Neuronal stem cell (in vitro differentiated cells): ENCODE measurements at regions not wholly inside any gene's neighbourhood (a gene's known extent, or its start where the extent isn't known, plus 50 kb on each side); places are given as distances from the start of the nearest gene placed in this dataset.

ENCODE experiments used
- DNase-seq: peaks from one replicate; pipeline ENCODE4 v3.0.0-alpha.2; 2013; ENCODE audit warnings: low spot score
- H2AFZ ChIP-seq: one replicate; pipeline ENCODE4 v1.6.1; 2013; ENCODE audit warnings: mild to moderate bottlenecking, low read length, inconsistent platforms
- H2AK5ac ChIP-seq: 2 replicates; pipeline ENCODE4 v1.6.1; 2013; ENCODE audit warnings: low read depth, mild to moderate bottlenecking, inconsistent platforms, low read length, moderate library complexity, mixed read lengths
- H2BK120ac ChIP-seq: 2 replicates; pipeline ENCODE4 v1.6.1; 2013; ENCODE audit warnings: low read depth, mild to moderate bottlenecking, inconsistent platforms, low read length, moderate library complexity, mixed read lengths
- H2BK12ac ChIP-seq: one replicate; pipeline ENCODE4 v1.6.1; 2013; ENCODE audit warnings: low read length, inconsistent platforms
- H2BK15ac ChIP-seq: 2 replicates; pipeline ENCODE4 v1.6.1; 2013; ENCODE audit warnings: mild to moderate bottlenecking, low read length, inconsistent platforms, mixed read lengths
- H2BK5ac ChIP-seq: one replicate; pipeline ENCODE4 v1.6.1; 2013; ENCODE audit warnings: inconsistent platforms, mild to moderate bottlenecking, low read length, moderate library complexity
- H3K14ac ChIP-seq: one replicate; pipeline ENCODE4 v1.6.1; 2013; ENCODE audit warnings: low read length, inconsistent platforms
- H3K18ac ChIP-seq: 2 replicates; pipeline ENCODE4 v1.6.1; 2013; ENCODE audit warnings: low read length, inconsistent platforms
- H3K23ac ChIP-seq: 2 replicates; pipeline ENCODE4 v1.6.1; 2013; ENCODE audit warnings: low read depth, mild to moderate bottlenecking, mixed read lengths, low read length, inconsistent platforms; ENCODE audit not compliant: poor library complexity
- H3K27ac ChIP-seq: replicated peaks from 3 replicates; pipeline ENCODE4 v1.5.1; 2013; ENCODE audit warnings: low read length, inconsistent platforms
- H3K27me3 ChIP-seq, 3 experiments: 2 replicates each; pipeline ENCODE4 v1.6.1; 2013; ENCODE audit warnings: low read length in 3 of 3, mild to moderate bottlenecking in 2 of 3, inconsistent platforms in 1 of 3, low read depth in 1 of 3, mixed read lengths in 1 of 3, moderate library complexity in 1 of 3; ENCODE audit not compliant: control insufficient read depth in 3 of 3, insufficient read depth in 3 of 3
- H3K36me3 ChIP-seq, 2 donors: replicated peaks in 1 of 2; 2 replicates each; pipeline ENCODE4 v1.6.1; 2013; ENCODE audit warnings: low read length in 2 of 2; ENCODE audit not compliant: control insufficient read depth in 2 of 2, insufficient read depth in 2 of 2
- H3K4ac ChIP-seq: 2 replicates; pipeline ENCODE4 v1.6.1; 2013; ENCODE audit warnings: inconsistent platforms, mild to moderate bottlenecking, low read length, moderate library complexity
- H3K4me1 ChIP-seq, 2 donors: 1 replicate in 1 of 2; 2 replicates in 1 of 2; pipeline ENCODE4 v1.6.1; 2013; ENCODE audit warnings: low read length in 2 of 2, low read depth in 1 of 2; ENCODE audit not compliant: control insufficient read depth in 2 of 2, insufficient read depth in 1 of 2
- H3K4me2 ChIP-seq: one replicate; pipeline ENCODE4 v1.6.1; 2013; ENCODE audit warnings: mild to moderate bottlenecking, low read length, inconsistent platforms; ENCODE audit not compliant: insufficient read depth, poor library complexity, severe bottlenecking
- H3K4me3 ChIP-seq, 2 donors: 2 replicates each; pipeline ENCODE4 v1.5.1; 2013; ENCODE audit warnings: low read length in 2 of 2, mild to moderate bottlenecking in 2 of 2, inconsistent platforms in 1 of 2, moderate library complexity in 1 of 2
- H3K79me1 ChIP-seq: one replicate; pipeline ENCODE4 v1.6.1; 2013; ENCODE audit warnings: low read depth, mild to moderate bottlenecking, inconsistent platforms, low read length, moderate library complexity
- H3K9ac ChIP-seq: one replicate; pipeline ENCODE4 v1.6.1; 2013; ENCODE audit warnings: mild to moderate bottlenecking, low read depth, low read length, inconsistent platforms; ENCODE audit not compliant: poor library complexity
- H3K9me3 ChIP-seq, 2 donors: replicated peaks in 1 of 2; 2 replicates each; pipeline versions ENCODE3 to v1.6.1; 2013; ENCODE audit warnings: low read length in 2 of 2, mild to moderate bottlenecking in 2 of 2, inconsistent platforms in 1 of 2, low read depth in 1 of 2, mixed read lengths in 1 of 2, moderate library complexity in 1 of 2; ENCODE audit not compliant: control insufficient read depth in 2 of 2, insufficient read depth in 1 of 2
- H4K8ac ChIP-seq: one replicate; pipeline ENCODE4 v1.6.1; 2013; ENCODE audit warnings: low read depth, mild to moderate bottlenecking, inconsistent platforms, low read length, moderate library complexity
- H4K91ac ChIP-seq: one replicate; pipeline ENCODE4 v1.6.1; 2013; ENCODE audit warnings: low read length, low read depth, mild to moderate bottlenecking, inconsistent platforms; ENCODE audit not compliant: poor library complexity
- WGBS, 2 donors: extraction: QIAGEN DNeasy Blood & Tissue Kit; methylation state at CpG; one replicate each; pipeline ENCODE4 v1.1.7; 2013; ENCODE audit warnings: missing lambda C conversion rate in 2 of 2, mixed read lengths in 1 of 2; ENCODE audit not compliant: insufficient read length in 2 of 2, insufficient replicate concordance in 1 of 2; ENCODE audit errors: extremely low coverage in 2 of 2; 5-methylcytosine and 5-hydroxymethylcytosine counted together

DNA sequence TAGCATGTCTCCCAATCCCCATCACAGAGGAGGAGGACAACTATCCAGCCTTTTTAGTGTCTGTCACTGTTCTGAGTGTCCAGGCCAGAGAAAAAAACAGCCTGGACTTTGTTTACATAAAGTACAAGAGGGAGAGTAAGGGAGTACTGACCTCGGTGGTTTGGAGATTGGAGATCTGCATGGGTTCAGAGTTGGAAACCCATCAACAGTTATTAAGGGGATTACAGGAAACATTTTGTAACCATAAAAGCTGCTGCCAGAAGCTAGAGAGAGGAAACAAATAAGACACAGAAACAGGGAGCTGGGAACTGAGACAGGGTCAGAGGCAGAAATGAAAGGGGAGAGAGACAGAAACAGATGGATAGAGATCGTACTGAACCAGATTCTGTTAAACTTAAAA lies 131.5 kb upstream of the CTTNBP2NL start:
- no peak overlapping the region for H3K9ac ChIP-seq
- H3K27me3 ChIP-seq, result peaks cover 0 to 5% (median 0%) of the 10 kb centered on the region in 3 experiments
- H2BK120ac ChIP-seq, result no peak overlapping the region
- WGBS, 2 donors, result no CpG with 5 or more reads among the region's 2 CpGs
- H3K4me3 ChIP-seq, result no peak overlapping the region
- H3K4ac ChIP-seq, result no peak overlapping the region
- no peak overlapping the region for H4K91ac ChIP-seq
- H4K8ac ChIP-seq, result no peak overlapping the region
- no peak overlapping the region for H2AFZ ChIP-seq
- H3K9me3 ChIP-seq, result no peaks in the 10 kb centered on the region
- H2AK5ac ChIP-seq, result no peak overlapping the region
- H3K23ac ChIP-seq, result no peak overlapping the region
- H2BK15ac ChIP-seq, result no peak overlapping the region
- no peak for DNase-seq
- H2BK5ac ChIP-seq, result no peak overlapping the region
- no peak overlapping the region for H3K18ac ChIP-seq
- peaks cover 5 to 15% of the 10 kb centered on the region in 2 donors for H3K4me1 ChIP-seq
- no peaks in the 10 kb centered on the region for H3K36me3 ChIP-seq
- no peak overlapping the region for H2BK12ac ChIP-seq
- H3K79me1 ChIP-seq, result no peaks in the 10 kb centered on the region
- H3K14ac ChIP-seq, result no peak overlapping the region
- H3K4me2 ChIP-seq, result no peak overlapping the region
- H3K27ac ChIP-seq, result no peak overlapping the region

DNA sequence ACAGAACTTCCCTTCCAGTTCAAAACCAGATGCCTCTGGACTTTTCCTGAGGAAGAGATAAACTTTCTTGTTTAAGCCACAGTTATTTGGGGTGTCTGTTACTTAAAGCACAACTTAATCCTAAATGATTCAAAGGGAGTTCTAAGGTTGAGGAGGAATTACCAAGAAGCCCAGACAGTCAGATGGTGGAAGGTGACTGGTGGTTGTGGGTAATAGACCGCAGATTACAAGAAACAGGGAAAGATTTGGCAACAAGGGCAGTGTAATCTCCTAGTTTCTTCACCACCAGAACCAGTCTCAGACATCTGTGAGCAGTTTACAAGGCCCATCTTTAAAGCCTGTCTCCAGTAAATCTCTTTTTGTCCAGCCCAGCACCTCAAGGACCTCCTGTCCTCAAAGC lies 130.1 kb upstream of the CTTNBP2NL start:
- Histone ChIP-seq H2AK5ac (no peak overlapping the region), H2BK5ac (no peak overlapping the region), H3K4me2 (no peak overlapping the region), H3K27me3 (peaks cover 0 to 5% (median 0%) of the 10 kb centered on the region in 3 experiments), H4K8ac (no peak overlapping the region), H3K36me3 (no peaks in the 10 kb centered on the region), H2BK12ac (no peak overlapping the region), H2BK15ac (no peak overlapping the region), H3K23ac (no peak overlapping the region), H3K79me1 (no peaks in the 10 kb centered on the region), H3K4ac (no peak overlapping the region), H3K9me3 (no peaks in the 10 kb centered on the region), H3K4me1 (peaks cover 0 to 6% of the 10 kb centered on the region in 2 donors), H3K4me3 (no peak overlapping the region), H2BK120ac (no peak overlapping the region), H3K27ac (no peak overlapping the region), H2AFZ (no peak overlapping the region), H3K9ac (no peak overlapping the region), H4K91ac (no peak overlapping the region), H3K14ac (no peak overlapping the region), H3K18ac (no peak overlapping the region)
- no peak for DNase-seq
- no CpG with 5 or more reads among the region's 1 CpG for WGBS, 2 donors

DNA sequence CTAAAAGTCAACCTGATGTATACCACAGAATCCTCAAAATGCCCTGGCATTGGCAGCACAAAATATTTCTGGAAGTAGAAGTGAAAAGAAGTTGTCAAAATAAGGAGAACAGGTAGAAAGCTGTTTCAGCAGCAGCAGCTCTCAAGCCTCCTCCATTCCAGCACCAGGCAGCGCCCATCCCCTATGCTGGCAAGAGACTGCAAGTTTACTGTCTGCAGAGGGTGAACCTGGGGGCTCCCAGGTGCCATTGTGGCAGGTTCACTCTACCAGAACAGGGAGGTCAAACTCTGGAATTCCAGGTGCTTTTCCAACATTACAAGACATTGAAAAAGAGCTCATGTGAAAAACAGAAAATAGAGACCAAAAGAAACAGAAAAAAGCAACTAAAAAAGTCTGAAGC lies 128.8 kb upstream of the CTTNBP2NL start:
- no peak overlapping the region for H3K18ac ChIP-seq
- H2BK15ac ChIP-seq, result no peak overlapping the region
- no peak overlapping the region for H3K27ac ChIP-seq
- DNase-seq, result no peak
- peaks cover 0 to 5% (median 0%) of the 10 kb centered on the region in 3 experiments for H3K27me3 ChIP-seq
- no peak overlapping the region for H3K4ac ChIP-seq
- no peak overlapping the region for H3K23ac ChIP-seq
- no peak overlapping the region for H2BK5ac ChIP-seq
- no peak overlapping the region for H3K4me2 ChIP-seq
- no peak overlapping the region for H4K91ac ChIP-seq
- no peak overlapping the region for H3K9ac ChIP-seq
- no peaks in the 10 kb centered on the region for H3K79me1 ChIP-seq
- no peaks in the 10 kb centered on the region for H3K36me3 ChIP-seq
- no peak overlapping the region for H2BK12ac ChIP-seq
- H3K4me1 ChIP-seq, result peaks cover 0 to 4% of the 10 kb centered on the region in 2 donors
- no peak overlapping the region for H2BK120ac ChIP-seq
- no peak overlapping the region for H2AFZ ChIP-seq
- no peak overlapping the region for H4K8ac ChIP-seq
- H3K14ac ChIP-seq, result no peak overlapping the region
- no CpG with 5 or more reads among the region's 1 CpG for WGBS, 2 donors
- no peak overlapping the region for H2AK5ac ChIP-seq
- H3K4me3 ChIP-seq, result no peak overlapping the region
- no peaks in the 10 kb centered on the region for H3K9me3 ChIP-seq

DNA sequence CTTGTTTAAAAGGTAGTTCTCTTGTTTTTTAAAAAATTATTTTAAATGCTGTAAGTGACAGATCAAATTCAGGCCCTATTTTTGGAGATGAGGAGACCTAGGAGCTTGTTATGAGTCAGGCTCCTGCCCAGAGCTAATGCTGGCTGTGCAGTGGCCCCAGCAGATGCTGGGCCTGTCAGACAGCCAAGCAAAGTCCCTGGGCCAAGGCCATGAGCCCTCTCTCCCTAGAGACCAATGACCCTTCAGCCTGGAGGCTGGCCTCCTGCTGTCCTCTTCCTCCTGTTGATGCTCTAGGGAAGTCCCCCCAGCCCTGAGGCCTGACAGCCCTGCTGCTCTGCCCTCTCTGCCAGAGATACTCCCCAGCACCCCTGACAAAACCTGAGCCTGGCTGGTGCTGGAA lies 128.1 kb upstream of the CTTNBP2NL start:
- no peak for DNase-seq
- Histone ChIP-seq H2AK5ac (no peak overlapping the region), H4K91ac (no peak overlapping the region), H2AFZ (no peak overlapping the region), H3K9me3 (no peaks in the 10 kb centered on the region), H3K79me1 (no peaks in the 10 kb centered on the region), H3K4me3 (no peak overlapping the region), H3K36me3 (no peaks in the 10 kb centered on the region), H3K27me3 (peaks cover 0 to 5% (median 0%) of the 10 kb centered on the region in 3 experiments), H3K23ac (no peak overlapping the region), H3K27ac (no peak overlapping the region), H3K4me1 (no peaks in the 10 kb centered on the region), H2BK15ac (no peak overlapping the region), H2BK5ac (no peak overlapping the region), H3K18ac (no peak overlapping the region), H3K4me2 (no peak overlapping the region), H4K8ac (no peak overlapping the region), H2BK120ac (no peak overlapping the region), H3K4ac (no peak overlapping the region), H2BK12ac (no peak overlapping the region), H3K14ac (no peak overlapping the region), H3K9ac (no peak overlapping the region)
